Caco-2 (cell line): ENCODE measurements at regions not wholly inside any gene's neighbourhood (a gene's known extent, or its start where the extent isn't known, plus 50 kb on each side); places are given as distances from the start of the nearest gene placed in this dataset.

ENCODE experiments used
- BruUV-seq: library from RNA; stranded (reverse); fragments of 400-500 nt; replicated peaks from 2 replicates; lab custom pipeline; 2021; lab: Mats Ljungman, UMichigan
- CTCF ChIA-PET: fragments of 300-600 bp; sonication (Branson Sonifier 250); formaldehyde crosslinking; loops from one replicate; lab custom pipeline; 2022; ENCODE audit warnings: antibody characterized with exemption; lab: Charles Lee
- POLR2A ChIA-PET: fragments of 300-600 bp; sonication (Branson Sonifier 250); formaldehyde crosslinking; loops from one replicate; lab custom pipeline; 2022; ENCODE audit warnings: antibody characterized with exemption; lab: Charles Lee
- DNase-seq, 2 experiments: peaks; one replicate each; pipeline versions ENCODE4 v3.0.0 to v3.0.0-alpha.2; 2020 to 2022
- H3K27me3 ChIP-seq: replicated peaks from 2 replicates; pipeline ENCODE4 v1.6.0; 2011; ENCODE audit warnings: low read length; ENCODE audit not compliant: control insufficient read depth, insufficient read depth
- H3K36me3 ChIP-seq: 2 replicates; pipeline ENCODE4 v1.5.1; 2011; ENCODE audit warnings: low read length; ENCODE audit not compliant: control insufficient read depth, insufficient read depth
- H3K4me1 ChIP-seq: fragments of 250-450 bp; sonication (Bioruptor Pico); 2 replicates; pipeline ENCODE4 v1.5.1; 2020; ENCODE audit warnings: mild to moderate bottlenecking
- H3K4me3 ChIP-seq: 2 replicates; pipeline ENCODE4 v1.5.1; 2011; ENCODE audit warnings: low read depth, mild to moderate bottlenecking, control low read depth, low read length
- H3K9me3 ChIP-seq: fragments of 250-450 bp; sonication (Bioruptor Pico); 2 replicates; pipeline ENCODE4 v1.5.1; 2020; ENCODE audit warnings: mild to moderate bottlenecking, moderate library complexity
- H3K27ac Mint-ChIP-seq: one replicate; pipeline ENCODE4 v1.8.0; 2022; ENCODE audit warnings: mixed read lengths; ENCODE audit not compliant: unreplicated experiment
- H3K27me3 Mint-ChIP-seq: one replicate; pipeline ENCODE4 v1.8.0; 2022; ENCODE audit warnings: mixed read lengths; ENCODE audit not compliant: insufficient read depth, unreplicated experiment
- H3K36me3 Mint-ChIP-seq: one replicate; pipeline ENCODE4 v1.8.0; 2022; ENCODE audit warnings: mild to moderate bottlenecking, mixed read lengths; ENCODE audit not compliant: insufficient read depth, unreplicated experiment
- H3K4me1 Mint-ChIP-seq: one replicate; pipeline ENCODE4 v1.8.0; 2022; ENCODE audit warnings: low read depth, mixed read lengths; ENCODE audit not compliant: unreplicated experiment
- H3K4me3 Mint-ChIP-seq: one replicate; pipeline ENCODE4 v1.8.0; 2022; ENCODE audit warnings: mild to moderate bottlenecking, moderate library complexity, mixed read lengths; ENCODE audit not compliant: unreplicated experiment
- H3K9me3 Mint-ChIP-seq: one replicate; pipeline ENCODE4 v1.8.0; 2022; ENCODE audit warnings: mixed read lengths; ENCODE audit not compliant: unreplicated experiment
- CTCF ChIP-seq, 2 experiments: fragments of 200-600 bp in 1 of 2; IDR thresholded peaks; 1 replicate in 1 of 2; 2 replicates in 1 of 2; pipeline versions ENCODE4 v1.5.1 to v1.8.0; 2011 to 2022; ENCODE audit warnings: antibody characterized with exemption in 1 of 2, control low read depth in 1 of 2, inconsistent platforms in 1 of 2, low read depth in 1 of 2, low read length in 1 of 2, mild to moderate bottlenecking in 1 of 2, moderate library complexity in 1 of 2; ENCODE audit not compliant: insufficient read depth in 1 of 2, severe bottlenecking in 1 of 2, unreplicated experiment in 1 of 2
- intact Hi-C: fragments of 100-400 bp; cut with micrococcal nuclease; formaldehyde crosslinking; loops from one replicate; pipeline ENCODE4 v1.10.0; 2022; ENCODE audit not compliant: unreplicated experiment

GRCh38 chr13:80666782-80667552 lies 326.0 kb upstream of the SPRY2 start:
- no peaks in the 10 kb centered on the region for H3K4me1 Mint-ChIP-seq
- intact Hi-C loops = no loop called here
- POLR2A ChIA-PET = interaction anchor here (0.7 kb wide), 1 partner anchor 355 kb away, joined by 4 read pairs; no protein-coding TSS in a partner anchor
- no TSS peak for BruUV-seq
- H3K36me3 Mint-ChIP-seq = no peaks in the 10 kb centered on the region
- Histone ChIP-seq H3K4me1 (no peaks in the 10 kb centered on the region), H3K4me3 (no peak overlapping the region), H3K27me3 (no peaks in the 10 kb centered on the region), H3K36me3 (no peaks in the 10 kb centered on the region), H3K9me3 (no peaks in the 10 kb centered on the region; the same call in 1 of the 2 replicates)
- H3K4me3 Mint-ChIP-seq = no peak overlapping the region
- no peak for TF ChIP-seq CTCF (IDR thresholded peaks at IDR 0.05; ENCODE audit: insufficient read depth in 1 of 2, low read depth in 1 of 2, low read length in 1 of 2, severe bottlenecking in 1 of 2, unreplicated experiment in 1 of 2)
- H3K27me3 Mint-ChIP-seq = peaks cover 2% of the 10 kb centered on the region
- no peak for DNase-seq
- H3K9me3 Mint-ChIP-seq = no peaks in the 10 kb centered on the region
- no peak overlapping the region for H3K27ac Mint-ChIP-seq
- CTCF ChIA-PET = no interaction called here

GRCh38 chr13:80665792-80666333 lies 324.9 kb upstream of the SPRY2 start:
- POLR2A ChIA-PET = no interaction called here
- BruUV-seq = no TSS peak
- H3K27me3 Mint-ChIP-seq = no peaks in the 10 kb centered on the region

DNA sequence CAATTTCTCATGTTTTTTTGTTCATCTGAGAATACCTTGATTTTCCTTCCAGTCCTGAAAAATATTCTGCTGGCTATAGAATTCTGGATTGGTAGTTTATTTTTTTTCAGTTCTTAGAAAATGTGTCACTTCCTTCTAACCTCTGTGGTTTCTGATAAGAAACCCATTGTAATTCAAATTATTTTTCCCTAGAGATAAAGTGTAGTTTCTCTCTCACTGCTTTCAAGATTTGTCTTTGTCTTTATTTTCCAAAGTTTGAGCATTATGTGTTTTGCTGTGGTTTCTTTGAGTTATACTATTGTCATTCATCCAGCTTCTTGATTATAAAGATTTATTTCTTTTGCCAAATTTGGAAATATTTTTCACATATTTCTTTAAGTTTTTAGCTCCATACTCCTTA lies 324.0 kb upstream of the SPRY2 start:
- no peaks in the 10 kb centered on the region for H3K27me3 Mint-ChIP-seq
- no peaks in the 10 kb centered on the region for H3K27me3 ChIP-seq
- no peaks in the 10 kb centered on the region for H3K36me3 Mint-ChIP-seq
- no peaks in the 10 kb centered on the region for H3K4me1 Mint-ChIP-seq
- H3K4me1 ChIP-seq = no peaks in the 10 kb centered on the region
- intact Hi-C loops = no loop called here
- BruUV-seq = no TSS peak
- H3K9me3 ChIP-seq = no peaks in the 10 kb centered on the region
- H3K4me3 Mint-ChIP-seq = no peak overlapping the region
- CTCF ChIA-PET = no interaction called here
- H3K9me3 Mint-ChIP-seq = no peaks in the 10 kb centered on the region
- POLR2A ChIA-PET = no interaction called here
- no peak overlapping the region for H3K4me3 ChIP-seq
- DNase-seq = no peak
- no peaks in the 10 kb centered on the region for H3K36me3 ChIP-seq
- no peak overlapping the region for H3K27ac Mint-ChIP-seq
- no peak for TF ChIP-seq CTCF (IDR thresholded peaks at IDR 0.05; ENCODE audit: insufficient read depth in 1 of 2, low read depth in 1 of 2, low read length in 1 of 2, severe bottlenecking in 1 of 2, unreplicated experiment in 1 of 2)

More at GRCh38 chr13:80665792-80666333, 324.9 kb upstream of the SPRY2 start:
- no peaks in the 10 kb centered on the region for H3K36me3 Mint-ChIP-seq
- Histone ChIP-seq H3K9me3 (no peaks in the 10 kb centered on the region), H3K4me3 (no peak overlapping the region), H3K4me1 (no peaks in the 10 kb centered on the region), H3K36me3 (no peaks in the 10 kb centered on the region), H3K27me3 (no peaks in the 10 kb centered on the region)
- TF ChIP-seq CTCF (IDR thresholded peaks at IDR 0.05; ENCODE audit: insufficient read depth in 1 of 2, low read depth in 1 of 2, low read length in 1 of 2, severe bottlenecking in 1 of 2, unreplicated experiment in 1 of 2) = no peak
- H3K9me3 Mint-ChIP-seq = no peaks in the 10 kb centered on the region
- no peak overlapping the region for H3K4me3 Mint-ChIP-seq
- no peaks in the 10 kb centered on the region for H3K4me1 Mint-ChIP-seq
- no peak for DNase-seq
- CTCF ChIA-PET = no interaction called here
- intact Hi-C loops = no loop called here
- H3K27ac Mint-ChIP-seq = no peak overlapping the region
